Hippocampal formation (tissue), 2 donors: ENCODE measurements at regions not wholly inside any gene's neighbourhood (a gene's known extent, or its start where the extent isn't known, plus 50 kb on each side); places are given as distances from the start of the nearest gene placed in this dataset.
A peak's percentile ranks its signal among the peaks of the same experiment; 100 is the strongest.

Source experiments
- DNase-seq, 2 donors: peaks; one replicate each; lab custom pipeline; 2025; lab: John Stamatoyannopoulos, UW

DNA sequence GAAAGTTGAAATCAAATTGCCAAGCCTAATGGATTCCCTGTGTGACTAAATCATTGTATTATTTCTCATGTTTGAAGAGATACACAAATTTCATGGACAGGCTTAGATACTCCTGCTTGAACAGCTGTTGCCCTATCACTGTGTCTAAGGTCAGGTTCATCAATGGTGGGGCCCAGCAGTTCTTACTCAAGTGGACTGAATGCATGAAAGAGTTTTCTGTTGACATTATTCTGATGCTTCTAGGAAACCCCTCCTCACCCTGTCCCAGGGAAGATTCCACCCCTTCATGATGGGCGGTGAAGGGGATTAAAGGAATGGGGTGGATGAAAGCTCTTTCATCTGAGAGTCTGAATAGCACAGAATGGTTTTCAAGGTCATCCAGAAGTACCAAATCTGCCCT is 148.8 kb downstream of the INO80D start:
- DNase-seq: no peak

DNA sequence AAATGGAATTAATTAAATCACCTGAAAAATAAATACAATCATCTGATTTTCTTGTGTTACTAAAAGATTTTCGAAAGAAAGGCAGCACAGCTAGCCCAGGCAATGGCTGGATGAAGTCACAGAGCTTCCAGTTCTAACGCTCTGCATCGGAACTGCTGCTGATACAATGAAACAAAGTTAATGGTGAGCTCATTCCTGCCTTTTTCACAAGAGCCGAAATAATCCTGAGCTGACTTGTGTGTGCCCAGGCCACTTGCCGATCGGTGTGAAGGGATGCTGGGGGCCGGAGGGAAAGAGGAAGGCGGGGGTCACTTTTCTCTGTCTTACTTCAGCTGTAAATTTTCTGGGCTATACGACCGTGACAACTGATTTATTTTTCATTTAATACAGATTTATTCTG is 149.5 kb downstream of the INO80D start:
- no peak for DNase-seq

DNA sequence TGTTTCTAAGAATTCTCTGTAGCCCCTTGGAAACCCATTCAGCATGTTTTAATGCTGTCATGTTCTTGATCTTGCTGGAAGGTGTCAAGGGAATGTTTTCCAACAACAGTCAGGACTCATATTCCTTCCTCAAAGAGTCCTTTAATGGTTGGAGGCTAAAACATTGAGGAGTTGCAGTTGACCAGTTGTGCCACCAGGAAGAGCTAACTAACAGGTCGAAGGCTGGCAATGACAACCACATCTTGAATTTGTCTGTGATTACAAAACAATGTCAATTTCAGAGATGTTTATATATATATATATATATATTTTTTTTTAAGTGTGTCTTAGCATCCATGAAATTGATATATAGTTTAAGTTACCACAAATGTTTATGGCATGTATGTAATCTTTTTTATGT is 151.5 kb downstream of the INO80D start:
- DNase-seq: no peak

DNA sequence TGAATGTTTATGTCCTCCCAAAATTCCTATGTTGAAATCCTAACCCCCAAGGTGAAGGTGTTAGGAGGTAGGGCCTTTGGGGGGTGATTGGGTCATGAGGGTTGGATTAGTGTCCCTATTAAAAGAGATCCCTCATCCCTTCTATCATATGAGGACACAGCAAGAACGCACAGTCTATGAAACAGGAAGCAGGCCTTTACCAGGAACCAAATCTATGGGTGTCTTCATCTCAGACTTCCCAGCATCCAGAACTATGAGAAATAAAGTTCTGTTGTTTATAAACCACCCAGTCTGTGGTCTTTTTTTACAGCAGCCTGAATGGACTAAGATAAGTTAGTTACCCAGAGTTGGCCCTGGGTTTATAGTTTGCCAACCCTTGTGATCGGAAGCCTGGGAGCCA is 153.1 kb downstream of the INO80D start:
- DNase-seq: no peak

DNA sequence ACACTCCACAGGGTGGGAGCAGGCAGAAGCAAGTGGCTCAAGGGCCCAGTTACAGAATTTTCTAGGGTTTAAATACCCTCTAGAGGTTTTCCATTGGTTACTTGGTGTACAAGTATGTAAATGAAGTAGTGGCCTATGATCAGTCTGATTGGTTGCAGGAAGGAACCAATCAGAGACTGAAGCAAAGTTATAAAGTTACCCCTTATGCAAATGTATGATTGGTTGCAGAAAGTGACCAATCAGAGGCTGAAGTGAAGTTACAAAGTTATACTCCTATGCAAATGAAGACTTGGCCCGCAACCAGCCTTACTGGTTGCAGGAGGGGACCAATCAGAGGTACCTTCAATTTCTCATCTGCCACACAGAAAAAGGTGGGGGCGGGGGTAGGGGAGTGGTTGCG is 154.6 kb downstream of the INO80D start:
- DNase-seq: no peak

DNA sequence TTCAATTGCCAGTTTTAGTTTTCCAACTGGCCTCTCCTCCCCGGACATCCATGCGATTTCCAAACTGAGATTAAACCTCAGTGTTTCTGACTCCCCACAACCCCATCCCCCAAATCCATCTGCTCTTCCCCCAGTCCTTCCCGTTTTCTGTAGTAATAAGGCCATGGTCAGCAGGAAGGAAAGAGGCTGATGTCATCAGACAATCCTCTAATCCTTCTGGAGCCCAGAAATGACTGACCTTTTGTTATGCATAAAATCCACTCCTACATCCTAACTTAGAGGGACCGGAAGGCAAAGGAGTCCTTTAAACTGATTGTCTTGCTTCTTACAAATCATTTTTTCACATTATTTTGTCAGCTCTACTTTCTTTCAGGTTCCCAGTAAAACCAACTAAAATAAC is 155.8 kb downstream of the INO80D start:
- DNase-seq: no peak

DNA sequence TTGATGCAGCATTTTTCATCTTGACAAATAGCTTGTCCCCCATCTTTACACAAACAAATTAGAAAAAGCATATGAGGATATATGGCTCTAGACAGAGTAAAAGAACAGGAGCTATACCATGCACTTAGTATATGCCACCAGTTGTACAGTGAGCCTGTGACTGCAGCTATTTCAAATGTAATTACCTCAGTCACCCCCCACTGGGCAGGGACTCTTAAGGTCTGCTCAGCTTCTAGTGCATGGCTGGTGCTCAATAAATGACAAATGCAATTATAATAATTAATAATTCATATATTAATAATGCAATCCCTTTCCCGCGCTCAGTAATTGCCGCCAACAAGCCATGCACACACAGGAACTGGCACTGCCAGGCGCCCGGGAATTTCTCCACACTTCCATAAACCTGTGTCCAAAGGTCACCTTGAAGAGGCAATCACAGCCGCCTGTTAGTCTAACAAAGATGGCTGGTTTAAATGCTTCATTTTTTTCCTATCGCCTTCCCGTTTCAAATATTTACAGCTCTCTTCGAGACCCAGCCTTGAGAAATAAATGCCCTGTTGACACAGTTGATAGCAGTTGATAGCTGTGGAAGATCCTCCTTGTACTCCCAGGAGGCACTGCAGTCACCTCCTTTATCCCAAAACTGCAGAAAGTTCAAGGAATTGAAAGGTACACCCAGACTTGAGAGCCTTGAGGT is 156.6 kb downstream of the INO80D start:
- no peak for DNase-seq

DNA sequence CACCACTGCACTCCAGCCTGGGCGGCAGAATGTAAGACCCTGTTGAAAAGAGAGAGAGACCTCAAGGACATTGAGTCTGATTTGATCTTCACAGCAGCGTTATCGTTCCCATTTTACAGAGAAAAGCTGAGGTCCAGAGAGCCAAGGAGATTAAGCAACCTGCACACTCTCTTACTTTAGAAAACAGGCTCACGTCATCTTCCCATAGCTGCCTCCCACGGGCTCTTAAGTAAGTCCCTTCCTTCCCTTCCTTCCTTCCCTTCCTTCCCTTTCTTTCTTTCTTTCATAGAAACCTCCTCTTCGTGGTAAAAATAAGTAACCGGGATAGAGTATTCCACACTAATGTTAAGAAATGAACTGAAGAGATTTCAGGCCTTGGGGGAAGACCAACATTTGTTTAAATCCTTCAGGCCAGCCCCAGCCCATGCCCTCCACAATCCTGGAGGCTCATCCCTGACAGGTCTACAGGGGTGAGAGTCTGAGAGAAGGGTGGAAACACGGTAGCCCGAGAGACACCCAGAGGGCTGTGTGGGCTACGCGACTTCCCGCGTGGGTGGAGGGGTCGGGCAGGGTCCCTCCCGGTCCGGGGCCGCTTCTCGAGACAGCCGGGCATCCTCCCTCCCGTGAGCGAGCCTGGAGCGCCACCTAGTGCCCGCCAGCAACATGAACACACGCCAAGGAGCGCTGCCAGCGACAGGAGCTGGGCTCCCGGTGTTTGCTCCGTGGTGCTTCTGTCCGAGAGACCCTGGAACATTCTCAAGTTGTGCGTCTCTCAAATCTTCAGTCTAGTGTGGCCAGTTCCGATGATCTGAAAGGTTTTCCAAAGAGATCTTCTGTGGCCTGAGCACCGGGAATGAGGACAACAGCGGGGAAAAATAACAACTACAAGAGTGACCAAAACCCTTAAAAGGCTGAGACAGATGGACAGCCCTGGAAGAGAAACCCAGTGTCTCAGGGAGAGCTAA is 160.3 kb downstream of the INO80D start:
- peak; percentile 20 to 42 for DNase-seq

DNA sequence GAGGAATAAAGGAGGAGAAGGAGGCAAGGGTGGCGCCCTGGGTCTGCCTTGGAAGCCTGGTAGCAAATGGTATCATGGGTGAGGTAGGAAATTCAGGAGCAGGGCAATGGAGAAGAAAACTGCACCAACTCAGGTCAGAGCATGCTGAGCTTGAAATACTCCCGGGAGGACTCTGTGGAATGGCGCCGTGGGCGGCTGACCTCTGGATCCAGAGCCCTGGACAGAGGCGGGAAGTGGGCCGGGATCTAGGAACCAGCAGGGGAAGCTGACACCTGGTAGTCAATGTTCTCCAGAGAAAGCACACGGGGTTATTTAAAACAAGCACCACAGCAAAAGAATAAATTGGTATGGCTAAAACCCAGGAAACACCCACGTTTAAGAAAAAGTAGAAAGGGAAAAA is 161.3 kb downstream of the INO80D start:
- DNase-seq: no peak

DNA sequence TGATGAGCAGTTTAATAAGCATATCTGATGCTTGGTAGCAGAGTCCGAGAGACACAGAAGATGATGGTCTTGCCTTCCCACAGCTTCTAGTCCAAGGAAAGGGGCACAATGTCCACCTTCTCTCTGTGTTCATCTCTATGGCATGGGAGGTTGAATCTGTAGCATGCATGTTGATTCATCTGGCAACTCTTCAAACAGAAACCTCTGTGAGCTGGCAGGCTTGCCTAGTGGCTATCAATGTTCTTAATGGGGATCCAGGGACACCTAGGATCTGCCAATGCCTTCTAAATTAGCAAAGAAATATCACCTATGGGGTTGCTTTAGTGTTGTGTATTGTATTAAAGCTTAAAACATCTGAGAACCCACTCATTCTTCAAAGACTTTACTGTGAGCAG is 170.8 kb downstream of the INO80D start:
- DNase-seq: no peak

DNA sequence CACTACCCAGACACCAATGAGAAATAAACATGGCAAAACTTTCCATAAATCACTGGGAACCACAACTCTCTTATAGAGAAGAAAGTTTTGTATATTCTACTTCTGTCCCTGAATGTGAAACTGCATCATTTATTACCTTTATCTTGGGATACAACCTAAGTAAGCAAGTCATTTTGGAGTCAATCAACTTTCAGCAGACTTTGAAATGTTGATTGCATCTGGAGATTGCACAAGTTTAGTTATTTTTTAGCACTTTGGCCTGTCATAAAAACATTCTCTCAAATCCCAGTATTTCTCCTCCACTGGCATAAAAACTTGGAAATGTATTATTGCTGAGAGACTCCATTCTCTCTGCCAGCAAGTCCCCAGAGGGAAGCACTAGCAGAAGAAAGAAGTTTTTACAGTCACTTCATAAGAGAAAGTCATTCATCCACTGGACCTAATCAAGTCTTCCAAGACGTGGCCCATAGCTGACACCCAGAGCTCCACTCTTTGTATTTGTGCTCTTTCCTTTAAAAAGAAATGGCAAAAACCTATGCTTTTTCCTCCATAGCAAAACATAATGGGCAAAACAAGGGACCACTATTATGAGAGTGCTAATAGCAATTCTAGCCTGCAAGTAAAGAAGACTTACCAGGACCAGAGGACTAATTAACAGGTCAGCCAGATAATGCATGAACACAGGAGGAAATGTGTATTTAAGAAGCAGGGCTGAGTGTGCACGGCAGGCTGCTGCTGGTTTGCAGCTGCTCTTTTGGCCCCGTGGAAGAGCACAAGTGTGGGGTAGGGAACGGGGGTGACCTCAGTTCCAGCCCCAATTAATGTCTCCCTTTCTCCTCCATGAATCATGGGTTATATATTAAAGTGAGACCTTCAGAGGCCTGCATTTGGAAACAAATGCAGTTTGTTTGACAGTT is 171.5 kb downstream of the INO80D start:
- no peak for DNase-seq

DNA sequence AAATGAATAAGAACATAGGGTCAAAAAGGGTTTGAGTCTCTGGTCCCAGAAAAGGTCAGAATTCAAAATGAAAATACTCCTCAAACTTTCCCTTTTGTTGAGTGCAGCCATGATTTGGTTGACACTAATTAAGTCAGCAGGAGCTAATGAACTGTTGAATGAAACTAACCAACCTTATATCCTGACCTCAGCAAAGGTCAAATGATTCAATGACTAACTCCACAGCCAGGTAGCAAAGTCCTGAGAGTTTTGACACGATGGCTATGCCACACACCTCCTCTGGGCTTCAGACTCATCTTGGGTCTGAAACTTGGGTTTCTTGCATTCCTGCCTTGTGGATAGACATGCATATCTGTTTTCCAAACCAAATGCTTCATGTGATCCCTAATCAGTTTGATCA is 172.3 kb downstream of the INO80D start:
- DNase-seq: no peak

DNA sequence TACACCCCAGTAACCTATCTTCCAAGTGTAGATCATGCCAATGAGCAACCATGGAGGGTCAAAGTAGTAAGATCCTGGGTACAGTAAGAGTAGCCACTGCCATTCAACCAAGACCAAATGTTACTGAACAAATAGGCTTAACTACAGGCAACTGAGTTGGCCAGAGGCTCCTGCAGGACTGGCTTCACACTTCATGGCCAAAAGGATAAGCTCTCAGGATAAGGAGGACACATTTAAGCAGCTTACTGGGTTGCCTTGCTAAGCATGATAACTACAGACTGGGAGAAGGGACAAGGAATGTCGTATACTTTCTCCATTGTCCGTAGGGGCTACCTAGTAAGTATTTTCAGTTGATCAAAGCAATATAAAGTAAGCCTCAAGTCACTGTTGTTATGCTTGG is 174.7 kb downstream of the INO80D start:
- DNase-seq: no peak

DNA sequence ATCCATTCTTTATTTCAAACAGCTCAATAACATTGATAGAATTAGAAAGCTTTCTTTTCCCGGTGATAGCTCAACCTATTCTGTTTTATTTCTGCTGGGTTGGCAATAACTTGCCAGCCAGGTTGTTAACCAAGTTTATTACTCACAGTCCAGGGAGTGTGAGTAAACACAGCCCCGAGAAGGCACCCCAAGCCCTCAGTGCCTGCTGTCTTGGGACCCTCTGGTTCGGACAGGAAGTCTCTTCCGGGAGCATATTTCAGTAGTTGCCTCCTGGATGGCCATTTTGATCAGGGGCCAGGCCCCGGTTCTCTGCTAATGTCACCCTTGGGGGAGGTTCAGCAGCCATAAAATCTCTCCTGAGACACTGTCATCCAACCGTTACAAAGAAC is 176.8 kb downstream of the INO80D start:
- DNase-seq: no peak

DNA sequence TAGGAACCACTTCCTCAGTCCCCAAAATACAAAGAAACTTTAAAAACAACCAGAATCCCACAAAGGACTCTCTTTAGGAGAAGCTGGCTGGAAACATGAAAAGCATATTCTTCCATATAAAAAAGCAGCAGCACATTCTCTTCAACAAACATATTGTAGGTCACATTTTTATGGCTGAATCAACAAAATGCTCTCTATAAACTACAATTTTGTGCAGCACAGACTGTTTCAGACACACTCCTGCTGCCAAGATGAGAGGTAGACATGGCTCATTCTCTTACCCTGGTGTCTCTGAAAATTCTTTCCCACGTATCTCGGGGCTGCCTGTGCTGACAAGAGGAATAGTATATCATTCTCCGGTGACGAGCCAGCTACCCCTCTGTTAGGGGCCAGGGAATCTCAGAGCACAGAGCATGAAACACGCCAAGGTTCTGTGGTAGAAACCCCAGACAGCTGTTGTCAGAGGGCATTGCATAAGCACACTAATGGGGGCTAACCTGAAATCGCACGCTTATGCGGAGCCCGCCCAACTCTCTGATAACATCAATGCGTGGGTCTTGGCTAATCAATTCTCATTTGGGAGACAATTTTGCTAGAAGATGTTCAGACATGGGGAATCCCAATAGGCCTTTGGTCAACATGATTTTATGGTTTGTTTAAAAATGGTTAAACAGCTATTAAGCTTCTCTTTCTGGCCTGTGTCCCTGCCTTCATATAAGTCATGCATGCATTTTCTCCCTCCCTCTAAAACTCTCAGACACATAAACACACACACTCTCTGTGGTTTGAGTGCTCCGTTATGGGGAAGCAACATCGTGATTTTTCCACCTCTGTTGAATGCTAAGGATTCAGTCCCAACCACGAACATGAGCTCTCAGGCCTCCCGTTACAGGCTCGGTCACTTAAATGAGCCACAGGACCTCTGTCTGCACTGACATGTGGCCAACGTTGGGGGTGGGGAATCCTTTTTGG is 177.5 kb downstream of the INO80D start:
- DNase-seq: no peak

DNA sequence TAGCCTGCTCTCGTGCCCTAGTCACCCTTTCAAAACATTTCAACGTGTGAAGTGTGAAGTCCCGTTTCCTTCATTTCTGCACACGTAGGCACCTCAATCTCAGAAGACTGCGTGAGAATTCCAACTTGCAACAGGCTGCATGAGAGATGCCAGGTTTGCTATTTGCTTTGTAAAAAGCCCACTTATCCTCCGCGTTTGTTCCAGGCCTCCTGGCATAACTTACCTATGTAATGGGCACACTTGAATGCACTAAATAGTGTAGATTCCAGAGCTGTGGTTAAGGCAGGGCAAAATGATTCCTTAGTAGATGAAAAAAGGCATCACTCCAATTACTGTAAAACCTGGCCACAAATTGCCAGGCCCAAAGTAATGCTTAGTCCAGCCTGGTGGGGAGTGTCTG is 179.6 kb downstream of the INO80D start:
- DNase-seq: no peak

DNA sequence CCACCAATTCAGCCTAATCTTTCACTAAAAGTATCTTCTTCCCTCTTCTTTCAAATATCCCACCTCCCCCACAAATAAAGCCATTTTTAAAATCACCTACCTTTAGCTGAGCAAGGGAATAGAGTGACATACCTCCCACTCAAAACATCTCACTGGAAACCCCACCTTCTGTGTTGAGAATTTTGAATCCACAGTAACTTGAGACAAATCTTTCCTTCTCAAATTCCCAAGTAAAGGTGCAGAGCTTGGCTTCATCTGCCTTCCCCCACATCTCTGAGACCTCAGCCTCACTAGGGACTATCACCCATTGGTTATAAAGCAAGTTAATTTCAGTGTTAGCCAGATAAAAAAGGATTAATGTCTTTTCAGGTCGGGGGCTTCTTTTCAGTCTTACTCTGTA is 180.4 kb downstream of the INO80D start:
- no peak for DNase-seq

DNA sequence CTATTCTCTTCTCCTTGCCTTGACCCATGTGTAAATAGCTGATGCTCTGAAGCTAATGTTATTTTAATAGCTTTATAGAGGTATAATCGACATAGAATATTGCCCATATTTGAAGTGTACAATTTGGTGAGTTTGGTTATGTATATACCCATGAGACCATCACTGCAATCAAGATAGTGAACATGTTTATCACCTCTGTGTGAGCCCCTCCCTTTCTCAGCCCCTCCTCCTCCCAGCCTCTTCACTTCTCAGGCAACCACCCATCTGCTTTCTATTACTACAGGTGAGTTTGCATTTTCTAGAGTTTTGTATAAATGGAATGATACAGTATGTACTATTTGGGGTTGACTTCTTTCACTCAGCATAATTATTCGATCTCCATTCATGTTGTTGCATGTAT is 181.1 kb downstream of the INO80D start:
- DNase-seq: no peak

DNA sequence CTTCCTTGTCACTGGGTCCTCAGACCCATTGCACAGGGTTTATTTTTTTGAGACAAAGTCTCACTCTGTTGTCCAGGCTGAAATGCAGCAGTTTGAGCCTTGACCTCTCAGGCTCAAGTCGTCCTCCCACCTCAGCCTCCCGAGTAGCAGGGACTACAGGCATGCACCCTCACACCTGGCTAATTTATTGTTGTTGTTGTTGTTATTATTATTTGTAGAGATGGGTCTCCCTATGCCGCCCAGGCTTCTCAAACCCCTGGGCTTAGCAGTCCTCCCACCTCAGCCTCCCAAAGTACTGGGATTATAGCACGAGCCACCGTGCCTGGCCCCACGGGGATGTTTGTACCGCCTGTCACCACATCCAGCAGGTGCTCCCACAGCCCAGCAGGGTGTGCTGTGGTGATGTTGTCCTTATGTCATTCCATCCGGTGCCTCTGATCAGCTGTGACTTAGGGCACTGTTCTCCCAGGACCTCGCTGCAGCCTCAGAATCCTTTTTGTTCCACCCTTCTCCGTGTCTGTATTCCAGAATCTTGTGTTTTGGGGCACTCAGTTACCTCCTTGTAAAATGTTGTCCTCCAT is 182.3 kb downstream of the INO80D start:
- no peak for DNase-seq

DNA sequence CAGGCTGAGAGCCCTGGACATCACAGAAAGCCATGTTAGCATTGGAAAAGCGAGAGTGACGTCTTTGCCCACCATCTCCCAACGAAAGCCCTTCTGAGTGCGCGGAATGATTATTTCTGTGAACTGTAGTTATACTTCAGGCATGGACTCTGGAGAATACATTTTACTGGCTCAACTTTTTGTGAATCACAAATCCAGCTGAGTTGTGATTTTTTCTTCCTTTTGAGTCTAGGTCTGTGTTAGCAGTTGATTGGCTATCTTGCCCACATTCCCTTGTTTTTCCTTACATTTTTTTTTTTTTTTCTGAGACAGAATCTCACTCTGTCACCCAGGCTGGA is 183.1 kb downstream of the INO80D start:
- no peak for DNase-seq
